ENCODE measurements at regions not wholly inside any gene's neighbourhood (a gene's known extent, or its start where the extent isn't known, plus 50 kb on each side); places are given as distances from the start of the nearest gene placed in this dataset.

- TF ChIP-seq CTCF (IDR thresholded peaks at IDR 0.05; ENCODE audit: low read depth, low read length) = no peak
Measured at GRCh38 chr18:34623557-34623956, 86.5 kb upstream of the DTNA start.

GRCh38 chr18:34624551-34624950, 85.5 kb upstream of the DTNA start:
- no peak for DNase-seq (ENCODE audit: extremely low read depth, low read depth)
- no peak for TF ChIP-seq CTCF (IDR thresholded peaks at IDR 0.05; ENCODE audit: low read depth, low read length)

More at GRCh38 chr18:34623557-34623956, 86.5 kb upstream of the DTNA start:
- no peak for DNase-seq (ENCODE audit: extremely low read depth, low read depth)

GRCh38 chr18:34626404-34627136, 83.5 kb upstream of the DTNA start:
- TF ChIP-seq CTCF (IDR thresholded peaks at IDR 0.05; ENCODE audit: low read depth, low read length) = no peak
- DNase-seq (ENCODE audit: extremely low read depth, low read depth) = no peak

- no peak for TF ChIP-seq CTCF (IDR thresholded peaks at IDR 0.05; ENCODE audit: low read depth, low read length)
- no peak for DNase-seq (ENCODE audit: extremely low read depth, low read depth)
Measured at GRCh38 chr18:34627137-34627920, 82.8 kb upstream of the DTNA start.

- DNase-seq (ENCODE audit: extremely low read depth, low read depth) = no peak
- no peak for TF ChIP-seq CTCF (IDR thresholded peaks at IDR 0.05; ENCODE audit: low read depth, low read length)
Measured at GRCh38 chr18:34631093-34631966, 78.8 kb upstream of the DTNA start.

GRCh38 chr18:34632321-34632720, 77.8 kb upstream of the DTNA start:
- TF ChIP-seq CTCF (IDR thresholded peaks at IDR 0.05; ENCODE audit: low read depth, low read length) = no peak

More at GRCh38 chr18:34632321-34632720, 77.8 kb upstream of the DTNA start:
- DNase-seq (ENCODE audit: extremely low read depth, low read depth) = no peak

Data from AG09319 (cell line).